IPS DF 6.9 (cell line): ENCODE measurements at regions not wholly inside any gene's neighbourhood (a gene's known extent, or its start where the extent isn't known, plus 50 kb on each side); places are given as distances from the start of the nearest gene placed in this dataset.

Experiments used
- DNase-seq: peaks from one replicate; pipeline ENCODE4 v3.0.0-alpha.2; 2013; ENCODE audit warnings: low read depth, low spot score
- H3K27ac ChIP-seq: one replicate; pipeline ENCODE4 v1.5.1; 2013; ENCODE audit warnings: low read length, control low read depth
- H3K27me3 ChIP-seq: 2 replicates; pipeline ENCODE4 v1.6.1; 2013; ENCODE audit warnings: mild to moderate bottlenecking, low read length; ENCODE audit not compliant: control insufficient read depth, insufficient read depth
- H3K36me3 ChIP-seq: 2 replicates; pipeline ENCODE4 v1.6.1; 2013; ENCODE audit warnings: low read length; ENCODE audit not compliant: control insufficient read depth, insufficient read depth
- H3K4me1 ChIP-seq: 2 replicates; pipeline ENCODE4 v1.6.1; 2013; ENCODE audit warnings: low read length; ENCODE audit not compliant: control insufficient read depth, insufficient read depth
- H3K4me3 ChIP-seq: 2 replicates; pipeline ENCODE4 v1.5.1; 2013; ENCODE audit warnings: mild to moderate bottlenecking, low read length
- H3K9me3 ChIP-seq: 2 replicates; pipeline ENCODE4 v1.6.1; 2013; ENCODE audit warnings: low read length, inconsistent platforms; ENCODE audit not compliant: control insufficient read depth, insufficient read depth
- WGBS: extraction: QIAGEN DNeasy Blood & Tissue Kit; methylation state at CpG from one replicate; pipeline ENCODE4 v1.1.7; 2013; ENCODE audit warnings: mixed read lengths, missing lambda C conversion rate; ENCODE audit not compliant: insufficient read length, insufficient coverage; 5-methylcytosine and 5-hydroxymethylcytosine counted together

DNA sequence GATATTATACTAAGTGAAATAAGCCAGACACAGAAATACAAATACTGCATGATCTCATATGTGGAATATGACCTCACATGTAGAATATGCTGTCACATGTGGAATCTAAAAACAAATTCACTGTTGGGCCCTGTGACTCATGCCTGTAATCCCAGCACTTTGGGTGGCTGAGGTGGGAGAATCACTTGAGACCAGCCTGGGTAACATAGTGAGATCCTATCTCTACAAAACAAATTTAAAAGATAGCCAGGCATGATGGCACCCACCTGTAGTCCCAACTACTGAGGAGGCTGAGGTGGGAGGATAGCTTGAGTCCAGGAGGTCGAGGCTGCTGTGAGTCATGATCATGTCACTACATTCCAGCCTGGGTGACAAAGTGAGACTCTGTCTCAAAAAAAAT lies 160.3 kb downstream of the PTEN start:
- Histone ChIP-seq H3K36me3 (no peaks in the 10 kb centered on the region), H3K4me1 (no peaks in the 10 kb centered on the region), H3K9me3 (no peaks in the 10 kb centered on the region), H3K27me3 (no peaks in the 10 kb centered on the region), H3K4me3 (no peak overlapping the region), H3K27ac (no peak overlapping the region)
- WGBS: no CpG with 5 or more reads among the region's 1 CpG
- DNase-seq: no peak

DNA sequence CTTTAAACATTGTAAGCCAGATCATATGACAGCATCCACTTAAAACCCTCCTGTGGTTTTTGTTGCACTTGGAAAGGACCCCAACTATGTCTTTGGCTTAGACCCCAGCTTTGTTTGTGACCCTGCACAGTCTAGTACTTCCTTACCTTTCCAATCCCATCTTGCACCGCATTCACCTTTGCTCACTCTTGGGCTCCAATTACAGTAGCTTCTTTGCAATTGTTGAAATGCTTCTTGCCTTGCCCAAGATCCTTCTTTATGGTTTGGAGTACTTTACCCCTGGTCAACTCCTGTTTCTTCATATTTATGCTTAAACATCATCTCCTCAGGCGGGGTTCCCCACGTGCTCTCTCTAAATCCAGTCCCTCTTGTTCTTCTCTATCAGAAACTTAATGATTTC lies 162.6 kb downstream of the PTEN start:
- Histone ChIP-seq H3K4me3 (no peak overlapping the region), H3K9me3 (no peaks in the 10 kb centered on the region), H3K36me3 (no peaks in the 10 kb centered on the region), H3K27me3 (no peaks in the 10 kb centered on the region), H3K27ac (no peak overlapping the region), H3K4me1 (no peaks in the 10 kb centered on the region)
- no peak for DNase-seq
- no CpG with 5 or more reads among the region's 3 CpGs for WGBS

DNA sequence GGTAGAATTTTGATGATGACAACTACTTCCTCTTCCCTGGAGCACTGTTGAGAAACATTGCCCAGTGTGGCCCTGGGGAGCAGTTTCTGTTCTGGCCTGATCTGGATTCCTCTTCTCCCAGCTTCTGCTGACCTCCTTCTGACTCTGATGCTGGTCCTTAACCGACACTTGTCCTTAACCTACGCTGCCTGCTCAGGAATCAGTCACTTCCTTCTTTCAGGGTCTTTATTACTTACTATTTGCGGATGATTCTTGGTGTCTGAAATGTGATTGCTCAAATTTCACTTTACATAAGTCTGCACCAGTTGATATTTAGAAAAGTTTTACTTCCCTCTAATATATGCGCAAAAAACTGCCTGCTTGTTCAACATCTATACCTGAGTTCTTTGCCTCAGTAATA lies 164.1 kb downstream of the PTEN start:
- Histone ChIP-seq H3K4me3 (no peak overlapping the region), H3K4me1 (no peaks in the 10 kb centered on the region), H3K9me3 (no peaks in the 10 kb centered on the region), H3K27ac (no peak overlapping the region), H3K27me3 (no peaks in the 10 kb centered on the region), H3K36me3 (no peaks in the 10 kb centered on the region)
- no CpG with 5 or more reads among the region's 4 CpGs for WGBS
- no peak for DNase-seq

DNA sequence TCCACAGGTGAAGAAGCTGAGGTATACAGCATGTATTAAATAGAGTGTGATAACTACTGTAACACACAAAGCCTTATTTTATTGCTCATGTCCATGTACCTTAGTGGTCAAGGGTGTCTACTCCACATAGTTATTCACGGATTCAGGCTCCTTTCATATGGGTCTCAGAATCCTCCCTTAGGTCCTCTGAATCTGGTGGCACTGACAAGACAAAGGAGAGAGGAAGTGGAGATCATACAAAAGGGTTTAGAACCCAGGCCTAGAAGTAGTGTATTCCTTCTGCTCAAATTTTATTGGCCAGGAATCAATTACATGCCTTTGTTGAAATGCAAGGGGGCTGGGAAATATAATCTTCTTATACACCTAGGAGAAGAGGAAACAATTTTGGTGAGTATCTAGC lies 164.6 kb downstream of the PTEN start:
- no peaks in the 10 kb centered on the region for H3K27me3 ChIP-seq
- no peaks in the 10 kb centered on the region for H3K36me3 ChIP-seq
- no peak overlapping the region for H3K27ac ChIP-seq
- WGBS: no CpG with 5 or more reads among the region's 1 CpG
- no peak for DNase-seq
- H3K4me3 ChIP-seq: no peak overlapping the region
- no peaks in the 10 kb centered on the region for H3K9me3 ChIP-seq
- no peaks in the 10 kb centered on the region for H3K4me1 ChIP-seq

DNA sequence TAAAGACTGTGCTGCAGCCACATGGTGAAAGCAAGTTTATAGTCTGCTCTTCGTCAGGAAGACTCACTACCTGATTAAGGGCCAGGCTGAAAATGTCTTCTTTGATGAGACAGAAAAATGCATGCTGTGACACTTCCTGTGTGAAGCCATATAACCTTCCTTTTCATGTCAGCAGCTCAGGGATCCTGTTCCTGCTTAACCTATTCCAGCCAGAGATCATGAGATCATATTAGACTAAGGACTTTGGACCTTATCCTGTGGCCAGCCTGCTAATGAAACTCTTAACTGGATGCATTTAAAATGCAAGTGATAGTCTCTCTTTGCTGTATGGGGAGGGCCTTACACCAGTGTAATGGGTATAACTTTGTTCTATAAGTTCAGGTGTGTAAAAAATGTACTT lies 165.2 kb downstream of the PTEN start:
- no peaks in the 10 kb centered on the region for H3K27me3 ChIP-seq
- H3K4me1 ChIP-seq: no peaks in the 10 kb centered on the region
- H3K9me3 ChIP-seq: no peaks in the 10 kb centered on the region
- no peak for DNase-seq
- H3K4me3 ChIP-seq: no peak overlapping the region
- no CpG with 5 or more reads among the region's 1 CpG for WGBS
- H3K27ac ChIP-seq: no peak overlapping the region
- H3K36me3 ChIP-seq: no peaks in the 10 kb centered on the region

DNA sequence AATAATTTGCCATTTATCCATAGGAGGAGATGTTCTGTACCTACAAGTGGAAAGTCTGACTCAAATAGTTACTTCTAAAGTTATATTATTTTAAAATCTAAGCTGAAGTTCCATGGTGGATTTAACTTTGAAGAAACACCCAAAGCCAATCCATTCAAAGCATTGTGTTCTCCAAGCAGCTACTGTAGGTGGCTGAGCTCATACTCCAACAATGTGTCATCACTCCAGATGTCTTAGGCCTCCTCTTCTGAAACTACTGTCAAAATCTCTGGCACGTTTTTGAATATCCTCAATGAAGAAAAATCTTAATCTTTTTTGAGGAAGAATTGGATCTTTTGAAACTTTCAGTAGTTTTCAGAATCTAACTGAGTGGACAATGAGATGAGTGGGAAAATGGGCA lies 169.1 kb downstream of the PTEN start:
- Histone ChIP-seq H3K36me3 (no peaks in the 10 kb centered on the region), H3K27ac (no peak overlapping the region), H3K4me1 (no peaks in the 10 kb centered on the region), H3K9me3 (no peaks in the 10 kb centered on the region), H3K27me3 (no peaks in the 10 kb centered on the region), H3K4me3 (no peak overlapping the region)
- DNase-seq: no peak
- WGBS: no CpG with 5 or more reads among the region's 1 CpG

- DNase-seq: no peak
- Histone ChIP-seq H3K9me3 (no peaks in the 10 kb centered on the region), H3K27ac (no peak overlapping the region), H3K4me1 (no peaks in the 10 kb centered on the region), H3K27me3 (no peaks in the 10 kb centered on the region), H3K36me3 (no peaks in the 10 kb centered on the region), H3K4me3 (no peak overlapping the region)
- WGBS: no CpG with 5 or more reads among the region's 3 CpGs
These were observed 170.0 kb downstream of the PTEN start for GRCh38 chr10:88033385-88033784.

GRCh38 chr10:88033793-88034192 lies 170.4 kb downstream of the PTEN start:
- no peaks in the 10 kb centered on the region for H3K9me3 ChIP-seq
- no peak overlapping the region for H3K27ac ChIP-seq
- no peak overlapping the region for H3K4me3 ChIP-seq
- no peak for DNase-seq
- H3K4me1 ChIP-seq: no peaks in the 10 kb centered on the region
- H3K27me3 ChIP-seq: no peaks in the 10 kb centered on the region
- WGBS: no CpG with 5 or more reads among the region's 4 CpGs
- H3K36me3 ChIP-seq: no peaks in the 10 kb centered on the region

DNA sequence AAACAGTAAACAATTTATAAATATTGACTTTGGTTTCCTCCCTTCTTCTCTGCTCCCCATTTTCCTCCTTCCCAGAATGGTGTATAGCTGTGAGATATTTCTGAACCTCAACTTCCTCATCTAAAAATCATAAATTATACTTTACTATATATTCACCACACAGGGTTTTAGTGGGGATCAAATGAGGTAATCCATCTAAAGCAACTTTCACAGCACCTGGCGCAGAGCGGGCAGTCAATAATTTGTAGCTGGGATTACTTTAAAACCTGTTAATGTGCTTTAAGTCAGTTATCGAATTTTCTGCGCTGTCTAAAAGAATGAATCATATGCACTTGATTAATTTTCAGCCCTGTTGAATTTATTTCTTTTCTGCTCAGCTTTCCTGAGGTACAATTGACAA lies 172.7 kb downstream of the PTEN start:
- Histone ChIP-seq H3K4me1 (no peaks in the 10 kb centered on the region), H3K27me3 (no peaks in the 10 kb centered on the region), H3K4me3 (no peak overlapping the region), H3K9me3 (no peaks in the 10 kb centered on the region), H3K36me3 (no peaks in the 10 kb centered on the region), H3K27ac (no peak overlapping the region)
- no peak for DNase-seq
- WGBS: no CpG with 5 or more reads among the region's 4 CpGs

DNA sequence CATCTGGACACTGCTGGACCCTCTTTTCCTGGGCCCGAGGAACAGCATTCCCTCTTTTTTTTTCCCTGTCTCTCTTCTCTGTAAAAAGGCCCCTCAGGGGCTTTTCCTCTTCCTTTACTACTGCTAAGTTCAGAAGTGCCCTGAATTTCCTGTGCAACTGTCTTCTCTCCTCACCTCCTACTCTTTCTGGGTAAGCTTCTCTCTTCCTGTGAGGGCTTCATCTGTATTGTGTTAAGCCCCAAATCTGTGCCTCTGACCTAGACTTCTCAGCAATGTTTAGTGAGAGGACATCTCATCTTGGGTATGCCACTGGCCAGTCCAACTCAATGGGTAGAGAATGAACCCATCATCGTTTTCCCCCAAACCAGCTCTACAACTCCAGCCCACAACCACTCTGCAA lies 174.2 kb downstream of the PTEN start:
- WGBS: no CpG with 5 or more reads among the region's 2 CpGs
- Histone ChIP-seq H3K4me1 (no peaks in the 10 kb centered on the region), H3K4me3 (no peak overlapping the region), H3K27me3 (peaks cover 1% of the 10 kb centered on the region; the same call in 1 of the 2 replicates), H3K9me3 (no peaks in the 10 kb centered on the region), H3K27ac (no peak overlapping the region), H3K36me3 (no peaks in the 10 kb centered on the region)
- no peak for DNase-seq

GRCh38 chr10:88038268-88038667 lies 174.8 kb downstream of the PTEN start:
- H3K36me3 ChIP-seq: no peaks in the 10 kb centered on the region
- peaks cover 1% of the 10 kb centered on the region; the same call in 1 of the 2 replicates for H3K27me3 ChIP-seq
- H3K4me1 ChIP-seq: no peaks in the 10 kb centered on the region
- no peak overlapping the region for H3K4me3 ChIP-seq
- H3K27ac ChIP-seq: no peak overlapping the region
- no CpG with 5 or more reads among the region's 4 CpGs for WGBS
- DNase-seq: no peak
- no peaks in the 10 kb centered on the region for H3K9me3 ChIP-seq
